NCI-H510A treated with DMSO at 0.1 percent for 48 hours (cell line): ENCODE measurements at regions not wholly inside any gene's neighbourhood (a gene's known extent, or its start where the extent isn't known, plus 50 kb on each side); places are given as distances from the start of the nearest gene placed in this dataset.
"Not testable (repeated sequence)": the region's sequence is repeated elsewhere in the genome, so short reads cannot be mapped to it uniquely, and the experiment has no call there.

ENCODE experiments used
- DNase-seq: peaks from one replicate; lab custom pipeline; 2025; lab: John Stamatoyannopoulos, UW

GRCh38 chr15:36406366-36406765, 173.1 kb upstream of the CDIN1 start:
- no peak for DNase-seq

GRCh38 chr15:36406911-36407310, 172.5 kb upstream of the CDIN1 start:
- no peak for DNase-seq

GRCh38 chr15:36407647-36408046, 171.8 kb upstream of the CDIN1 start:
- no peak for DNase-seq

GRCh38 chr15:36409819-36410218, 169.6 kb upstream of the CDIN1 start:
- DNase-seq, result no peak

- DNase-seq, result no peak
These were observed 164.8 kb upstream of the CDIN1 start for GRCh38 chr15:36414670-36415069.

GRCh38 chr15:36415643-36416042, 163.8 kb upstream of the CDIN1 start:
- no peak for DNase-seq

GRCh38 chr15:36422631-36423030, 156.8 kb upstream of the CDIN1 start:
- DNase-seq, result no peak

- DNase-seq, result no peak
These were observed 152.7 kb upstream of the CDIN1 start for GRCh38 chr15:36426691-36427090.

GRCh38 chr15:36428102-36428845, 151.2 kb upstream of the CDIN1 start:
- no peak for DNase-seq

- no peak for DNase-seq
These were observed 149.7 kb upstream of the CDIN1 start for GRCh38 chr15:36429707-36430106.

GRCh38 chr15:36430280-36430679, 149.1 kb upstream of the CDIN1 start:
- DNase-seq, result no peak

- no peak for DNase-seq
These were observed 148.6 kb upstream of the CDIN1 start for GRCh38 chr15:36430726-36431265.

GRCh38 chr15:36432161-36432560, 147.3 kb upstream of the CDIN1 start:
- no peak for DNase-seq

GRCh38 chr15:36434177-36434576, 145.2 kb upstream of the CDIN1 start:
- DNase-seq, result no peak

- DNase-seq, result no peak
These were observed 140.9 kb upstream of the CDIN1 start for GRCh38 chr15:36438499-36438898.

- no peak for DNase-seq
These were observed 132.1 kb upstream of the CDIN1 start for GRCh38 chr15:36447373-36447772.

- DNase-seq, result no peak
These were observed 131.0 kb upstream of the CDIN1 start for GRCh38 chr15:36448418-36448817.

- no peak for DNase-seq
These were observed 130.3 kb upstream of the CDIN1 start for GRCh38 chr15:36449084-36449661.

- DNase-seq, result no peak
These were observed 129.7 kb upstream of the CDIN1 start for GRCh38 chr15:36449662-36450145.

GRCh38 chr15:36454244-36454643, 125.2 kb upstream of the CDIN1 start:
- DNase-seq, result not testable (repeated sequence)

GRCh38 chr15:36458411-36458810, 121.0 kb upstream of the CDIN1 start:
- DNase-seq, result no peak

- DNase-seq, result no peak
These were observed 114.1 kb upstream of the CDIN1 start for GRCh38 chr15:36465304-36465703.

- peak; percentile 29 for DNase-seq
These were observed 110.7 kb upstream of the CDIN1 start for GRCh38 chr15:36468746-36469145.
